Activated gamma-delta T cell (primary cell): ENCODE measurements at regions not wholly inside any gene's neighbourhood (a gene's known extent, or its start where the extent isn't known, plus 50 kb on each side); places are given as distances from the start of the nearest gene placed in this dataset.

ENCODE experiments used
- DNase-seq: peaks from one replicate; lab custom pipeline; 2025; lab: John Stamatoyannopoulos, UW

DNA sequence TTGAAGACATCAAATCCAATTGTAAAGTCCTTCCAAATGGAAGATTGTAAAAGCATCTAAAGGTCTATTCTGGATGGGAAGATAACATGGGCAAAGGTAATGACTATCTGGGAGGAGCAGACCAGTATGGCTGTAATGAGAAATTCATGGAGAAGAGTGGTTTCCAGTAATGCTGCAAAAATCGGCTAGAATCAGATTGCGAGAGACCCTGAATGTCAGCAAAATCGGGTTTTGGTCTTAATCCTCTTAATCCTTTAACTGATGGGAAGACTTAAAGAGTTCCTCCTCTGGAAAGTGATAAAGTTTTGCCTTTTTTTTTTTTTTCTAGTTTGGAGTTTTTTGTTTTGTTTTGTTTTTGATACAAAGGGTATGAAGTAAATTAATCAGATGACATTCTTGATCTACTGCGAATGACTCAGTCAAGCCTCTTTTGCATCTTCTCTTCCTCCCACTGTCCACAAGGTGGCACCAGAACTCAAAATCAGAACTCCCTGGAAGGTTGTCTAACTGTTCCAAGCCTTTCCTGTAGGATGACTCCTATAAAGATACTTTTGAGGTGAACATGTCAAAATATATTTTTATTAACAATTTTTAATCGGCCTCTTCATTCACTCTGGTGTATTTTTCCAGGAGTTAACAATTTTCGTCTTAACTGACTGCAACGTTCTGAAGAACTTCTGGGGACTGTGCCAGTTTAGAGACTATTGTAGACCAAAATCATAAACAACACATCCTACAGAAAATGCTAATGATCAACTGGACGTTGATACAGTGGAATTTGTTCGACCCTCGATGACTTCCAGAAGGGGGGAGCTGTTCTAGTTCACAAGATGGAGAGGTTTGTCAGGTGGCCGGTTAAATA, 213.3 kb upstream of the MIR17HG start:
- DNase-seq: no peak

DNA sequence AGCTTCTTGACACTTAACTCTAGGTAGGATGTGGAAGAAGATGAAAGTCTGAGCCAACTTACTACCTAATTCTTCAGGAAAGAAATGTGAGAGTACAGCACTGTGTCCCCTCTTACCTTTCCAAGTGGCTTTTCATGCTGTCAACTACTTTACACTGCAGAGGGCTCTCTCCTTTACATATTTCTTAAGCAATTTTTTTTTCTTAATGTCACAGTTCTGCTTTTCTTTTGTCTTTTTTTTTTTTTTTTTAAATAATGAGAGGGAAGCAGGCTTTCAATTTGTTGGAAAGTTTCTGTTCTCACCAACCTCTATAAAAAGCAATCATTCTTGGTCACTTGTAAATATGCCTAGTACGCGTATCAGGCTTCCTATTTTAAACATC, 212.7 kb upstream of the MIR17HG start:
- DNase-seq: no peak

DNA sequence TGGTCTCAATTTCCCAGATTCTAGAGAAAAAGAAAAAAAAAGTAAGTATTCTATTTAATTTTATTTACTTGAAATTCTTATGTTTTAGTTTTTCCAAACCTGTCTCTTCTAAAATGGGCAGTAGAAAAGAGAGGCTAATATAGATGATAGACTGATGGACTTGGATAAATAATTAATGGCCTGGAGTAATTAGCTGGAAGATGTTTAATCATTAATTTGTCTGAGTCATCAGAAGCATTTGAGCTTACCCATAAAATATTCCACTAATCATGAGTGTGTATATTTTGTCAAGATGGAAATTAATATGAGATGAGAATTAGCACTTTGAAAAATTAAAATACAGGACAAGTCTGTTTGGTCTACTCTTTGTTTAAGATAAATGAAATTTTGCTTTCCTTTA, 212.1 kb upstream of the MIR17HG start:
- DNase-seq: no peak

DNA sequence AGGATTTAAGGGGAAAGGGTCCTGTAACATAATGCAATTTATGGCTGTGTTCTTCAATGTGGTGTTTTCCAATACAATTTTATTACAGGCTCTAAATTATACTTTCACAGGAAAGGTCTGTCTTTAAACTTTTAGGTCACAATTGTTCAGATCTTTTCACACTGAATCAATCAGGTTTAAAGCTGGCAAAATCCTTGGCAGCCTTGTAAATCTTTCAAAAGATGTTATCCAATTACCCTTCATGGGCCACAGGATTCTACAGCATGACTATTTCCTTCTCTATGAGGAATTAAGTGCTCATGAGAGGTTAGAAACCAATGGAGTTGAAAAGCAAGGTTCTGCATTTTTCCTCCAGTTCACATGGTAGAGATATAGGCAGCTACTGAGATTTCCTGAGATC, 211.5 kb upstream of the MIR17HG start:
- DNase-seq: no peak

DNA sequence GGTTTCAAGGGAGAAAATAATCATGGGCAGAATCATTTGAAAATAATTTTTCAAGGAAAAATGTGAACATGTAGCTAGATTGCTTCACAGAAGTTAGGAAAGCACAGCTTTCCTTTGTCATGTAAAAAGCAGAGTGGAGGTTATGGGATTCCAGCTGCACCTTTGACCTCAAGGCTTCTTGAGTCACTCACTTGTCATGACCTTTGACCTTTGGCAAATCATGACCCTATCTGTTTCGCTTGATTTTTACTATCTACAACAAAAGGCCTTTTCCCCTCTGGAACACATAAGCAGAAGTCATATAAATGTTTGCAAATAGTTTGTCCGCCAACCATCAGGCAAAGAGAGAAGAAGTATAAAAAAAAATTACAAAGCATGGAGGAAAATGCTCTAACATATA, 210.7 kb upstream of the MIR17HG start:
- no peak for DNase-seq

DNA sequence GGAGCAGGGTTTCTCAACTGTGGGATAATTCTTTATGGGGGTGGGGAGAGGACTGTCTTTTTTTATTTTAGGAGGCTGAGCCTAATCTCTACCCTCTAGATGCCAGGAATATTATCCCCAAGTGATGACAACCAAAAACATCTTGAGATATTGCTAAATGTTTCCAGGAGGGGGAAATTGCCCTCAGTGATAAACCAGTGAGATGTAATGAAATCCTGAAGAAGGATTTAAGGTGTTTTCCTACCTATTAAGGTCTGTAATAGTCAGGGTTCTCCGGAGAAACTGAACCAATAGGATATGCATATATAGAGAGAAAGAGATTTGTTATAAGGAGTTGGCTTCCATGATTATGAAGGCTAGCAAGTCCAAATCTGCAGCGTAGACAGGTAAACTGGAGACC, 208.3 kb upstream of the MIR17HG start:
- no peak for DNase-seq

DNA sequence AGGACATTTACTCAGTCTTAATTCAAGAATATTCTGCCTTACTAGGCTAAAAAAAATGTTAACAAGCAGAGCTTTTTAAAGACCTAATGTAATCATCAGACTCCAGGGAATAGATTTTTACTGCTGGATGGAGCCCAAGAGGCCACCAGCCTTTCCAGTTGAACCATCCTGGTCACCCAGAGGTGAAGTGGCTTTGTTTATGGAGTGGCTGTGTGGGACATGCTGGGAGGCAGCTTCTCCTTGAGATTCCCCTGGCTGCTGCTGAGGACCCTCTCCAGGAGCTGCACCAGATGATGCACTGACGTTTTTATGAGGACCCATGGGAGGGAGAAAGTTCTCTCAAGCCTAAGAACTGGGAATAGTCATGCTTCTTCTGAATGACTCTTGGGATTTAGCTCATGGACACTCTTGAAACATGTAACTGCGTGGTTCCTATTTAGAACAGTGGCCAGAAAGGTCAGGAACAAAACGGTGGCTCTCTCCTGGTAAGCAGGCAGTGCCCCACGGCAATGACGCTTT, 205.9 kb upstream of the MIR17HG start:
- DNase-seq: no peak

DNA sequence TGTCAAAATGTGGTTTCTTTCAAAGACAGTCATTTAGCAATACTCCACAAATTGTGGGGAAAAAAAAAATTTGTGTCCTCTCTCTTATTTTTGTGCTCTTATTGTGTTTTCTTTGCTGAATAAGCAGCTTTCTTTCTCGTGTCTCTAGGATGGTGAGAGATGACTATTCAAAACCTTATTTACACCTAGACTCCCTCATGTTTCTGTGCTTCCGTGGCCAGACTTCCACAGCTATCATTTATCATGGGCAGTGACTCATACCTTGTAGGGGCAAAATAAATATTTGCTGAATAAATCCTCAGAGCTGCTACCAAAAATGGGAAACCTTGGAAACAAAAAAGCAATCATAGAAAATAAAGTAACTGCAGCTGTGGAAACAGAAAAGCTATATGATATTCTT, 204.9 kb upstream of the MIR17HG start:
- no peak for DNase-seq

DNA sequence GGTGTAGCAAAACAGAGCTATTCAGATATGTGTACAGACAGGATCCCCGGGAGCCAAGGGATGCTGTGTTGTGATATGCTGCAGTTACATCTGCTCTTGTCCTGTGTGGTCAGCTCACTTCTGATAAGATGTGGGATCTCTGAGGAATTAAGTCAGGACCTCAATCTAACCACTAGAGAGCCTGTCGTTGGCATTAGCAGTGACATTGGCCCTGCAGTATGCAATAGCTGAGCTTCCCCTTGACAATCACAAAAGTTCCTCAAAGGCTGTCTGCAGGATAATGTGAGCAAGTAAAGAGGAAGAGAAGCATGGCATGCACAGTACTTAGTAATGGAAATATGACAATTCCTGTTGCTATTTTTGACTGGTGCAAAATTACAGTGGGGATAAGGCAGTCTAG, 203.4 kb upstream of the MIR17HG start:
- no peak for DNase-seq

DNA sequence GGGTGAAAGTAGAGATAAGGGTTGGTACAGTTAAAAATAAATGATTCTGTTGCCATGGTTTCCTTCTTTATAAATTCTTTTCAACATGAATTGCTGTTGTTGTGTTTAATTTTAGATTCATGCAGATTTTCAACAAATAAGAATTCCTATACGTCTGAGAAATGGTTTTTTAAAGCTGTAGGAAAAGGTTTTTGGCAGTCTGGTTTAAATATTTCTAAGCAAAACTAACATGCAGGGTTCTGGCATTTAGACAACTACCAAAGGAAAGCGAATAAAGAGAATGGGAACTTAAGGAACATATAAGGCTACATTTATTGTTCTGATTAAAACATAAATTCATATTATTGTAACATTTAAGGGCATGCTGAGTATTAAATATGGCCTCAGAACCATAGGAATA, 203.0 kb upstream of the MIR17HG start:
- no peak for DNase-seq

DNA sequence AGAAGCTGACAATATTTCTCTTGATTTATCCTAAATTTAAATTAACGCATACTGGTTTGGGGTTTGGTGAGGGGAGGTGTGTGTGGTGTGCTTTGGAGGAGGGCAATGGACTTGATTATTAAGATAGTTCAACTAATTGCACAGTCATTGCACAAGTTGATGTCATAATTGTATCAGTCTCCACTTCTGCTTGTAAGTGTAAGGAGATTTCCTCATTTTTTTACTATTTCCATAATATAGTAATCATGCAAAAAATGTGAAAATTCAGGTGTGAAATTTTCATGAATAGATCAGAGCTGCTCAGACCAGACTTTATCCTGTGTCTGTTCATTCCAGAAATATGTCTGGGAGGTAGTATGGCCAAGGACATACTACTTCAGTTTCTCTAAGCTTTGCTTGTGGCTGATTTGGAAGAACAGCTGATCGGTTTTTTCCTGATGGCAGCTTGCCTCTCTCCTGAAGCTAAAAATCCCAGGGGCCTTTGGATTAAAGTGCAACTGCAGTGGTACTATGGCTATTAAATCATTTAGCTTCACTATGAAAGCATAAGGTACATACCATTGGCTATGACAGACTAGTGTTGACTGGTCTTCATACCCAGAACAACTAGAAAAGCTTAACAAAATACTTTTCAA, 201.8 kb upstream of the MIR17HG start:
- DNase-seq: no peak

DNA sequence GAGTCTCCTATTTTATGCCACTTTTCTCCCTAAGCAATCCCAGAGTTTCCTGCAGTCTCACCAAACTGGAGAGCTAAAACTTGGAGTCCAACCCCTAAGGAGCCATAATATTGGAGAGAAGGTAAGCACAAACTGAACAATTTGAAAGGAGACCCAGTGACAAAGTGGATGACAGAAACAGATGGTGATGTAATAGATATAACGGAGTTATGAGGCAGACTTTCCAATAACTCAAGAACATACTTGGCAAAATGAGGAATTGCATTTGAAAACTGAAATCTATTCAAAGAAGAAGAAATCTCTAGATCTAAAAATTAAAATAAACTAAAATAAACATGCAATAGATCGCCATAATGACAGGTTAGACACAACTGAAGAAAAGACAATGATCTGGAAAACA, 200.9 kb upstream of the MIR17HG start:
- no peak for DNase-seq

DNA sequence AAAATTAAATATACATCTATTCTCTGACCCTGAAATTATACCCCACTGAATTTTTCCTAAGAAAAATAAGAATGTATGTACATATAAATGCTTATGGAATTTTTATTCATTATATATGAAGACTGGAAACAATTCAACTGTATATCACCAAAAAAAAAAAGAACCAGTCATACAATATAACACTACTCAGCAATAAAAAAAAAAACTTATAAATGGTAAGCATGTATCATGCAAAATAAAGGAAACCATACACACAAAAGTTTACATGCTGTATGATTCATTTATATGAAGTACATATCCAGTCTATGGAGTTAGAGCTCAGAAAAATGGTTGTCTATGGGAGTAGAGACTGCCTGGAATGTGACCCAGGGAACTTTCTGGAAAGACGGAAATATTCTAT, 199.4 kb upstream of the MIR17HG start:
- no peak for DNase-seq

DNA sequence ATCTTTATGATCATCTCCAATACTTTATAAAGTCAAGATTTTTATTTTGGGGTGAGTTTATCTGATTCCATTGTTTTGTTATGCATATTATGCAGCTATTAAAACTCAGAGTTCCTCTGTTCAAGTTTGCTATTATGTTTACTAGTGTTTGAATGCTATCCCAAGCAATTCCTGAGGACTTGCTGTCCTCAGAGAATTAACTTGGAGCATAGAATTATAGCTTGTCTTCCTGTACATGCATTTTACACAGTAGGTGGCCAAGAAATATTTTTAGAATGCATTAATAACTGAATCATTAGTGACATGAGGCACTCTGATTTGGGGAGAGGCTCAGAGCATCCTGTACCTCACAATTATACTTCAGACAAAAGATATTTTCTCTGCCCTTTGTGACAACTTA, 195.6 kb upstream of the MIR17HG start:
- DNase-seq: no peak

DNA sequence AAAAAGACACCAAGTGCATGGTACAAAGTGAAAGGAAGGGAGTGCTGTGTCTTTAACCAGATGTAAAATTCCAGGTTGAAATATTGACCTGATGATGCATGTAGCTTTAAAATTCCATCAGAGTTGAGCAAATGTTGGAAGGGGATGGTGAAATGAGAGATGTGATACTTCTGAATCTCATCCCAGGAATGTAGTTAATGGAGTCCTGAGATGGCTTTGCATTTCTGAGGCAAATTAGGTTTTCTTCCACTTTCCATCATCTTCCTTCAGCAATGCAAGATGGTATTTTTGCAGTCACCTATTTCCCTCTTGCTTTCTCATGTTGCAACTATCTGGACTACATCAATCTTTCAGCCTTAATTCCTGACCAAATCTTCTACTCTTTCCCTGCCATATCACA, 194.1 kb upstream of the MIR17HG start:
- no peak for DNase-seq

DNA sequence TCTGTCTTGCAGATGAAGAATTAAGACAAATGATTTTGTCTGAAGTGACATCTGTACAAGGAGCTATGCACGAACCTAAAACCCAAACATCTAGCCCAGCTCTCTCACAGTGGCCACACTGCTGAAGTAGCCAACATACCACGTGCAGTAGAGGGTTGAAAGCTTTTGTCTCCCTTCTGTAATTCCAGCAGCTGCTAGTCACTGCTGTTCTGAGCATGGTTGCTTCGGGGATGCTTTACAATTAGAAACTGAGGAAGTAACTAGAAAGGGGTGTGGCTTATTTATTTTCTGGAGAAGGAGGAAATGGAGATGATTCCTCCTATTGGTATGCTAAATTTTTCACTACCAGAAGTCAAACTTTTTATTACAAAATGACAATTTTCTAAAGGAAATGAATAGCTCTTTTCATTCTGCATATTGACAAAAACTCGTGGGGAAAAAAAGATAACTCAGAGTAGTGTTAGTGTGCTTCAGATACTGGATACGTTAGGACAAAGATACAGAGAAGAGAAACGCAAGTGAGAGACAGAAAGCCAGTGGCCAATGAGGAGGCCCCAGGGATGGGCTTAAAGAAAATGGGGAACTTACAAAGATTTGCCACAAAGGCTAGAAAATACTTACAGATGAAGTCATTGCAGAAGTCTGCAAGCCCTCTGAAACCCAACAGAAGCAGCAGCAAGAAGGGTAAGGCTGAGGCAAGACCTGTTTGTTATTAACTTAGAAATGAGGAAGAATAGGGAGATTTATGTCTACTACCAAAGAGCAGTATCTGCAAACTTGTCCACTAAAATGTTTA, 192.7 kb upstream of the MIR17HG start:
- DNase-seq: no peak

DNA sequence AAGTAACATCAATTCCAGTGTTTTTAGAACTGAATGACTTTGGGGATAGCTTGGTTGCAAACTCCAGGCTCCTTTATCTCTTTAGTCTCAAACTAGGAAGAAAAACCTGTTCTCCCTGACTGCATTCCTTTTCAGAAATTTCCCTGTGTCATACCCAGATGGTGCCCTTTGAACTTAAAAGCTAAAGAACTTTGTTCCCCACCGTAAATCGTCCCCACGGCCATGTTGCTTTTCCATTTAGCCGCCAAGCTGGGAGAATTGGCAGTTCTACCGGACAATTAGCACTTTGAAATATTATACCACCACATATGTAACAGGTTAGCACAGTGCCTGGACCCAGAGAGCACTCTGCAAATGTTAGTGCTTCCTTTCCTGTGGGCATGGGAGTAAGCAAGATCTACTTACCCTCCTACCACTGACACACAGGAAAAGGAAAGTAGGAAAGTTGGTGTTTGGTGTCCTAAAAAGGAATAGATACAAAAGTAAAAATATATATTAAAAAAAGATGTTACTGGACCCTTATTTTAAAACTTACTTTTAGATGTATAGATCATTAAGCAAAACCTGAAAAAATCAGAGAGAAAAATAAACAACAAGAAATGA, 191.9 kb upstream of the MIR17HG start:
- no peak for DNase-seq

DNA sequence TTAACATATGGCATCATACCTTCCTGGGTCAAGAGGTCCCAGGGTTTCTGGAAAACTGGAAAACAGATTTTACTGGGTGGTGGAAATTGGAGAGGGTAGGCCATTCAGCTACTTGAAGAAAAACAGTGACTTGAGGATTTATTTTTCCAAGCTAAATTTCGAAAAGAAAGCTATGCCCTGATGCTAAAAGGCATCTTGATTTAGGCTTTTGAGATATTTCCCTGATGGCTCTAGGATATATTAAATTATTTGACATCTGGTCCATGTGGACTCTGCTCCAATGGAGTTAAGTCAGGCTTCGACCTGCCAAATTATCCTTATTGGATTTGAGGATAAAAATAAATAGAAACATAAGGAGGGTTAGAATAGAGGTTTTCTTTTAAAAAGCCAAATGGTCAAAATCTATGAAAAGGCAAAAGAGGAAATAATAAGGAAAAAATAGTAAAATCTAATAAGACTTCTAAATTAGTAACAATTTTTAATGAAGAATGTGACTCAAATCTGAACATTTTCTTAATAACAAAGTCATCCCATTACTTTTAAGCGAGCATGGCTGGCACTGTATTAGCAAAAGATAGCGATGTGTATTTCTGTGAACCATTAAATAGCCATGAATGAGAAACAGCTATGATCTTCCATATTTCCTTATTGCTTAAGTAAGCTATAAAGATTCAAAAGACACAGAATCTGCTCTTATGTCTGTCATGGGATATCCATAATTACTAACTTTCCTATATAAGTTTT, 190.0 kb upstream of the MIR17HG start:
- no peak for DNase-seq

DNA sequence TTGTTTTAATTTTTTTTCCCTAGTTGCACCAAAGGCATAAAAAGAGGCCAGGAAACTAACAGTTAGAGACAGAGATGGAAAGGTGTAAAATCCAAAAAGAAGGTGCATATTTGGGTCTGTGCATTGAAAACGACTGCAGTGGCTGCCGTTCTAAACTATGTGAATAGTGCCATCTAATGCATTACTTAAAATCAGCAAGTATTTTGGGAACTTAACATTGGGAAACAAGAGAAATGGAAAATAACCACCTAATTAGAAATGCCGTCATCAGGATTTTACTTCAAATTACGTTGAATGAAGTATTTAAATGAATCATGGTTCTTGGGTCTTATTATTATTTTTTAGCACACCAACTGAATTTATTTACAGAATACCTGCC, 189.5 kb upstream of the MIR17HG start:
- DNase-seq: no peak

DNA sequence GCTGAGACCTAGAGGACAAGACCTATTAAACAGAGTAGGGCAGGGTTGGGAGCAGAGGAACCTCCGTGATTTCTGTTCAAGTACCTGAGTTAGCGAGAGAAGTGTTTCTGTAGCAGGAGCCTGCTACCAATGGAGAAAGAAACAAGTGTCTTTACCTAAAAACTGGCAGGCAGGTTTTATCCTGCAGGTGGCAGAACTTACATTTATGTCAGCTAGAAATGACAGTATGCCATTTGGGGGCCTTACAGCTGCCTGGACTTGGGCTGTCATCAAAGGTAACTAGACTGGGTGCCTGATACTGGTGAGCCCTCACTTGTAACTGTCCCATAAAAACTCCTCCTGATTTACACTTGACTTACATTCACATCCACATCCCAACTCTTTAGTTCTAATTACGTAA, 185.3 kb upstream of the MIR17HG start:
- DNase-seq: no peak

DNA sequence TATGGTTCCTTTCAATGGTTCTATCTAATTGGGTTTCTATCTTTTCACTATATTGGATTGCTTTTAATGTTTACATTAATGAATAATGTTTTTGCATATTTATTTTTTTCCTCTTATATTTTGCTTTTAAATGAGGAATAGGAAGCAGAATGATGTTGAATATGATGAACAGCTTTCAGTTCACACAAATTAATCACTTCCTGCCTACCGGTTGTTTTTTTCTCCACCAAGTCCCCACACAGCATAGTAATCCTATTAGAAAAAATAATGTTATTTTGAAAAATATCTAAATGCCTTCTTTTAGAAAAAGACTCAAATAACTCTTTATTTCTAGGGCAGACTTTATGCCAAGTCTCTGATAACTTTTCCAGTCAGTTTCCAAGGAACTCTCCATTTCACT, 184.9 kb upstream of the MIR17HG start:
- DNase-seq: no peak

DNA sequence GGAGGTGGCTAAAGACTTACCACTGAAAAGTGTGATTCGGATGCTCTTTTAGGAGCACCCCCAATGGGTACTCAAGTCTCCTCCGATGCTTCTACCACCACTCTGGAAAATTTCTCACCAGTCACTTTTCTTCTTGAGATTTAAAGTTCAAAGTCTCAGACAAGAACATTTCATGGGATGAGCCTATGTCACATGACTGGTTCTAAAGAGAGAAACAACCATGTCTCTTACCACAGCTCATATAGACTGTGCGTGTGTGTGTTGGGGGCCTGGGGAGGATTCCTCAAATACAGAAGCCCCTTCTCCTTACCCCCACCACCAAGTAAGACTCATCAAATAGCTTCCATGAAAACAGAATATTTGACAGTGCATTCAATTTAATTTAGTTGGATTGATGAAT, 181.7 kb upstream of the MIR17HG start:
- no peak for DNase-seq
